ENCODE measurements at regions not wholly inside any gene's neighbourhood (a gene's known extent, or its start where the extent isn't known, plus 50 kb on each side); places are given as distances from the start of the nearest gene placed in this dataset.
A peak's percentile ranks its signal among the peaks of the same experiment; 100 is the strongest.

GRCh38 chr20:58162986-58163385, 65.5 kb downstream of the ANKRD60 start:
- DNase-seq (ENCODE audit: low spot score), result no peak

- no peak for DNase-seq (ENCODE audit: low spot score)
These were observed 67.3 kb downstream of the ANKRD60 start for GRCh38 chr20:58161192-58161591.

- DNase-seq (ENCODE audit: low spot score), result no peak
These were observed 67.9 kb downstream of the ANKRD60 start for GRCh38 chr20:58160451-58161061.

DNA sequence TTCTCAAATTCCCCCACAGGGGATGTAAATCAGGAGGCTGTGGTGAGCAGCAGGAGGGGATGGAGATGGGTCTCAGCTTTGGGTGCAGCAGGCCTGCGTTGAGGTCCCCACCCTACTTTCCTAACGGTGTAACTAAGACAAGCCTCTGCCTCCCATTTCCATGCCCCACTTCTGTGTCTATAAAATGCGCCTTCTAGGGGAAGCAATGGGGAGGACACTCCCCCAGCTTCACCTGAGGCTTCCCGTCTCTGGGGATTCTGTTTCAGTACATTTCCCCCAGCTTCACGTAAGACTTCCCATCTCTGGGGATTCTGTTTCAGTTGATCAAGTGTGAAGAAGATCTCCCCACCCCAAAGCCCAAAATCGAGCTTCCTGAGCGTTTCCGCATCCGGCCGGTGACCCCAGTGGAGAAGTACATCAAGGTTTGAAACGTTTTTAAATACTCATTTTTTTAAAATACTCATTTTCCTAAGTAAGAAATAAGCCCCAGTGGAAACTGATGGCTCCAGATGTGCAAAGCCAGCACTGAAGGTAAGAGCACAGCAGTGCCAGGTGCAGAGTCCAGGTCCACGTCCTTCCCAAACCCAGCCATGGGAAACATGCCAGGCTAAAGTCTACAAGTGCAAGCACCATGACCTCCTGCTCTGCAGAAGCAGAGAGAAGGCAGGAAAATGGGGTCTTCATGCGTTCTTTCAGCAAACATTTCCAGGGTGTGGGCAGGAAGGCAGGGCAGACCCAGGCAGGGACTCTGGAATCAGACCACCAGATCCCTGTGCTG, 73.1 kb downstream of the ANKRD60 start:
- DNase-seq (ENCODE audit: low spot score), result no peak

DNA sequence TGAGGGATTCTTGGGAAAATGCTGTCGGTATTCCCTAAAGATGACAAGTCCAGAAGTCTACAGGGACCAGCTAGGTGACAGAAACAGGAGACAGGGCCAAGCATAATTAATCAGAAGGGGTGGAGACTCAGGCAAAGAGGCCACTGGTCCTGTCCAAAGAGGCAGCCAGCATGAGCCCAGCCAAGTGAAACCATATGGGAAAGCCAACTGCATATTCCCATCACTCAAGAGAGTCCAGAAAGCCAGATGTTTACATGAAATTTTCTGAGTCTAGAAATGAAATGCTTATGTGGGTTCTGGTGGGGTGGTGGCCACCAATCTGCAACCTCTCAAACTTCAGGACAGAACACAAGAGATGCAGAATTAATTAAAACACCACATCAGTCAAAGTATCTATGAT, 74.3 kb downstream of the ANKRD60 start:
- DNase-seq (ENCODE audit: low spot score), result no peak

GRCh38 chr20:58153121-58153520, 75.3 kb downstream of the ANKRD60 start:
- DNase-seq (ENCODE audit: low spot score), result no peak

DNA sequence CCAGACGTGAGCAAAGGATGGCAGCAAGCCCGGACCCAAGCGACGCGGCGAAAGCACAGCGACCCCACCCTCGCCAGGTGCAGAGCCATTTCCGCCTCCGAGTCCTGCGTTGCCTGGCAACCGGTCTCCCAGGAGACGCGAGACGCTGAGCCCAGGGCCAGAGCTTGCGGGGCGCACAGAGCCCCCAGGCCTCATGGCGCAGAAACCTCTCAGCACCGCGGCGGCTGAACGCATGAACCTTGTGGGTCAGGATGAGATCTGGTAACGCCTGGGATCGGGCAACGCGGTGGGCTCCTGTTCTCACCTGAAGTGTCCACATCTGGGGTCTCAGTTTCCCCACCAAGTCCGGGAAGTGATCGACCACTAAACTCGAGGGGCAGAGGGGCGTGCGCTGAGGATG, 77.7 kb downstream of the ANKRD60 start:
- no peak for DNase-seq (ENCODE audit: low spot score)

DNA sequence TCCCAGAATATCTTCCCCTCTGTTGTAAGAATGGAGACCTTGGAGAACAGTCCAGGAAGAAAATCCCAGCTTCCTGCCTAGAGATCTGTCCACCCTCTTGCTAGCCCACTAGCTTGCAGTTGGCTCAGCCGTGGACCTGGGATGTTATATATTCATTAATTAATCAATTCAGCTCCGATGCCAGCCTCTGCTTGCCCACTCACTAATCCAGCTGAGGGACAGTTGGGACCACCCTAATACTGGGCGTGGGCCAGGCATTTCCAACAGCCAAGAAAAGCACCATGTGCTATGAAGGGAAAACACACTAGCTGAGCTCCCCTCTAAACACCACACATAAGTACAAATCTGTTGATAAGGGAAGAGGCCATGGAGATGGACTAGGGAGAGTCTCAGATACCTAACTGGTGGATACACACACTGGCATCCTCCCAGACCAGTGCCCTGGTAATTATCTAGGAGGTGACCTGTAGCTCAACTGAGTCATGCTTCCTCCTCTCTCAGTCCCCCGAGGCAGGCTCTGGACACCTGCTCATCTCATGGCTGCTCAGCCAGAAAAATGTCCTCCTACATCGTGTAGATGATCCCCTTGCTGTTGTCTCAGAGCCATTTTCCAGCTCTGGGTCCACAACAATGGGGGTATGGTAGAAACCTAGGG, 78.9 kb downstream of the ANKRD60 start:
- no peak for DNase-seq (ENCODE audit: low spot score)

- DNase-seq (ENCODE audit: low spot score), result no peak
These were observed 79.6 kb downstream of the ANKRD60 start for GRCh38 chr20:58148891-58149290.

DNA sequence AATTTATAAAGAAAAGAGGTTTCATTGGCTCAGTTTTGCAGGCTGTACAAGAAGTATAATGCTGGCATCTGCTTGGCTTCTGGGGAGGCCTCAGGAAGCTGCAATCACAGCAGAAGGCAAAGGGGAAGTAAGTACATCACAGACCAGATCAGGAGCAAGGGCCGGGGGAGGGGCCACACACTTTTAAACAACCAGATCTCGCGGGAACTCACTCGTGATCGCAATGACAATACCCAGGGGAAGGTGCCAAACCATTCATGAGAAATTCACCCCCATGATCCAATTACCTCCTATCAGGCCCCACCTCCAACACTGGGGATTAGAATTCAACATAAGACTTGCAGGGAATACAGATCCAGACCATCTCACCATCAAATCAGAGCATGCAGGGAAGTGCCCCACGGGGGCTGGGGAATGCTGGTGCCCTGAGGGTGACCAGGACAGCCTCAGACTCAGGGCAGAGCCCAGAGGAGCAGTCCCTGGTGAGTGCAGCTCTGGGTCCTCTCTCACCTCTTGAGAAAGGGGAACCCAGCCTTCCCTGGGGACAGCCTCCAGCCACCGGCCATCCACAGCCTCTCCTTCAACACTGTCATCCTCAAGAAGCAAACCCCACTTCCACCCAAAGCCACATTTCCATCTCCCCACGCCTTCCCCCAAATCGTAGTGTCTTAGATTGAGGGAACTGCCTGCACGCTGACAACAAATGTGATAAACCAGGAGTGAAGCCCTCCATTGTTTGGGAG, 80.7 kb downstream of the ANKRD60 start:
- DNase-seq (ENCODE audit: low spot score), result no peak

- DNase-seq (ENCODE audit: low spot score), result peak; percentile 57
These were observed 81.7 kb downstream of the ANKRD60 start for GRCh38 chr20:58146746-58147140.

DNA sequence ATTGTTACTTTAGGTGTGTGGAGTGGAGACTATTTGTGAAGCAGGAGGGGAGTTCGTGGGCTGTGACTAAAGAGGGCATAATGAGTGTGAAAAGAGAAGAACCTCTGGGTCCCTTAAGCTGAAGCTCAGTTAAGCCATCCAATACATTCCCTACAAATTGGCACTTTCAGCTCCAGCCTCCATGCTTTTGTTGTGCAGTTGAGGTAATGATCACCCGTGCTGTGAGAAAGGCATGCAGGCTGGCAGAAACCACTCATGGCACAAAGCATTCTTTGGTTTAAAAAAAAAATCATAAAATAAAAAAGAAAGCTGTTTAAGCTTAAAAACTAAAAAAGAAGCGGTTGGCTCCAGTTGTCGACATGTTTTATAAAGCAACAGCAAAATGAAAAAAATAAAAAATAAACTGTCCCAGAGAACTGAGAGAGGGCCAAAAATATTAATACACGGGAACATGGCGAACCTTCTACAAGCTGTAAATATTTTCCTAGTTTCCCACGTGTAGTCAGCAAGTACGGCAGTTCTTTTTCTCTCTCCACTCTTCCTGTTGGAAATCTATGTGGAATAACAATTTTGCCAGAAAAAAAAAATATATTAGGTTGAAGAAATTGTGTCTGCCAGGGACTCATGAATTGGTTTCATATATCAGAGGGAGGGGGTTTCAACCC, 82.2 kb downstream of the ANKRD60 start:
- DNase-seq (ENCODE audit: low spot score), result peak; percentile 46

DNA sequence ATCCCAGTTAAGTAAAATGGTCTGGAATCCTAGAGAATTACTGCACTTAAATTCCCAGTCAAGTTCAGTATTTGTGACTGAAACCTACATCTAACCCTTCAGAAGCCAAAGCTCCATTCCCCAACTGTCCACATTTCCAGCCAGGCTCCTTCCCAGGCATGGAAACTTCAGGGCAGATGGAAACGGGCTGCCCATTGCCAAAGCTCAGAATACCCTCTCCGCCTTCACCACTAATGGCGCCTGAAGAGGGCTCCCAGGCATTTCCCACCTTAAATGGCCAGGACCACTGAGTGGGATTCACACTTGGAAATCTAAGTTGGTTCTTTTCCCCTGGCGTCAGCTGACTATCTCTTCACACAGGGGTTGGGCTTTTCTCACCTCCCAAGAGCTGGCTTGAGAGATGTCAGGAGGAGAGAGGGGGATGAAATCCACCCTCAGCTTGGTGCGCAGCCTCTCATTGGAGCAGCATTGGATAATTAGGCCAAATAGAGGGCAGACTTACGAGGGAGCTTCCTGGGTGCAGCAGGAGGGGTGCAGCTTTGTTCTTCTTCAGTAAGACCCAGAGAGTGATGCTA, 82.9 kb downstream of the ANKRD60 start:
- no peak for DNase-seq (ENCODE audit: low spot score)

DNA sequence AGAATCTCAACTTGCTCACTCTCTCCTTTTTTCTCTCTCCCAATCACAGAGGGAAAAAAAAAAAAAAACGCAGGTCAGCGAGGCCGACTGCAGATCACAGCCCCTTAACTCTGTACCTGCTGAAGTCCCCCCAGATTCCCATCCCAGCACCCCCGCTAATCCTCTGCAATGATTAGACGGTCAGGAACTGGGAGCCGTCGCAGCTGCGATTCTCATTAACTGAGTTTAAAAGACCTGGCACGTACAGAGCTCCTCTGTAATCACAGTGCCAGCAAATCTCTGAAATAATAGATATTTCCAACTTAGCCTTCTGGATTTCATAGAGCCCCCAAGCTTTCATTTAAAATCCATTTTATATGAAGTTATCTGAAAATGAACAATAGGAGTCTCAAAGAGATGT, 84.4 kb downstream of the ANKRD60 start:
- peak; percentile 36 for DNase-seq (ENCODE audit: low spot score)

- peak; percentile 31 for DNase-seq (ENCODE audit: low spot score)
These were observed 84.9 kb downstream of the ANKRD60 start for GRCh38 chr20:58143531-58143930.

DNA sequence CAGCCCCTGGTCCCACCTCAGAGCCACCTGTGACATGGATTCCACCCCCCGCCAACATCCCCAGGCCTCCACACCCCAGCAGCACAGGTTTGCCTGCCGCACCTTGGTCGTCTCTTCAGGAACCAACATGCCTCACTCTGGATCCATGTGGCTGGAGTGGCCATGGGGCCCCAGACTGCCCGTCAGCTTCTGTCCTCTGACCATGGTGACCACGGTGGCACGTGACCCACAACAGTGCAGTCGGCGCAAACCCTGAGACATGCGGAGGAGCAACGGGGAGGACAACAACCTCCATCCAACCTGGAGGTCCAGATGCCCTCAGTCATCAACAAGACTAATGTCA, 85.6 kb downstream of the ANKRD60 start:
- peak; percentile 42 for DNase-seq (ENCODE audit: low spot score)

DNA sequence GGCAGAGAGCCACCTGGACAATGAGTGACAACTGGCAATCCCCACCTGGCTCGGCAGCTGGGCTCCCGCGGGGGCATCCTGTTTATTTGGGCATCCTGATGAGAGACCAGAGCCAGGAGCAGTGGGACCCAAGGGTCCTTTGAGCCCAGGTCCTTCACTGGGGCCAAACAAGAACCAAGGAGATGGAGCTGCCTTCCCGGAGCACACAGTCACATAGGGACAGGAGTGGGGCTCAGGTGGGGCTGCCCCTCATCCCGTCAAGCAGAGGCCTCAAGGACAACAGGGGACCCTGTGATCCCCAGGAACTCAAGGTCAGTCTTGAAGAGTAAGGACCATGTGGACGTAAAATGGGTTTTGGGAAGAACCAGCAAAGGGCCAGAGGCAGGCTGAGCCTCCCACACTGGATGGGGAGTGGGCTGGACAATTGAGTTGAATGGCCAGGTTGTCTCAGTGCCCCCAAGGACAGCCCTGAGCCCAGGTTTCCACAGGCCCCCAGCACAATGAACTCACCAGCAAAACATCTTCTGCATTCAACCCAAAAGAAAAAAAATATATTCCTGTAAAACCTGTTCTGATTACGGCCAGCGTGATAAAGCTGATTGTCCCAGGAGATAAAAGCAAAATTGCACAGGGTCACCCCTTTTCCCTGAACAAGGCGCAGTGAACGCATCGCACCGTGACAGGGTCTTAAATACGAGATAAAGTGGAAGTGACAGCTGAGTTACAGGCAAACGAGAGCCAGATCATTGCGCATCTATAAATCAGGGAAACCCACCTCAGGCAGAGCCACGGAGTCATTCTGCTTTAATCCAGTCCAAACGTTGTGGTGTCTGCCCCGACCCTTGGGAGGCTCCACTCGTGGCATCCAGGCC, 86.2 kb downstream of the ANKRD60 start:
- peak; percentile 37 for DNase-seq (ENCODE audit: low spot score)

DNA sequence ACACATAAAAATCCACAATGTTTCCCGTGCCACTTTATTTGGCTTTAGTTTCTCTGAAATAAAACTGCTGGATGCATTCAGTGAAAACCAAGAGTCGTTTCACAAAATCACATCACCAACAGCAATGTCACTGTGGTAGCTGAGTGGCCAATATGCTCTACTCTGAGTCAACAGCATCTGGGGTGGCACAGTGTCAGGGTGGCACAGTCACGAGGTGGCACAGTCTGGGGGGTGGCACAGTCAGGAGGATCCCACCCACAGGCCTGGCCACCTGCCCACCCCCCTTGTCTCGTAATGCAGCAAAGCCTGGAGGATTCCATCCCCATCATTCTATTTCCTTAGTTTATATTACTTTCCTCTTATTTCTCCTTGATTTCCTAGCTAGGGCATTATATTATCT, 87.0 kb downstream of the ANKRD60 start:
- DNase-seq (ENCODE audit: low spot score), result peak; percentile 53

- peak; percentile 56 for DNase-seq (ENCODE audit: low spot score)
These were observed 87.5 kb downstream of the ANKRD60 start for GRCh38 chr20:58140787-58141425.

All from left forelimb (tissue), 1 donor.